GM21737 (cell line): ENCODE measurements at regions not wholly inside any gene's neighbourhood (a gene's known extent, or its start where the extent isn't known, plus 50 kb on each side); places are given as distances from the start of the nearest gene placed in this dataset.
A peak's percentile ranks its signal among the peaks of the same experiment; 100 is the strongest.
"Not testable (repeated sequence)": the region's sequence is repeated elsewhere in the genome, so short reads cannot be mapped to it uniquely, and the experiment has no call there.

Experiments used
- ATAC-seq: cut with Tn5 transposase; IDR thresholded peaks from one replicate; pipeline ENCODE4 v1.9.1; 2021; ENCODE audit warnings: mild to moderate bottlenecking, moderate library complexity; ENCODE audit not compliant: unreplicated experiment

- no peak for ATAC-seq
These were observed 87.1 kb downstream of the RTP5 start for GRCh38 chr2:241956521-241957110.

- no peak for ATAC-seq
These were observed 87.7 kb downstream of the RTP5 start for GRCh38 chr2:241957276-241957675.

- ATAC-seq: no peak
These were observed 89.5 kb downstream of the RTP5 start for GRCh38 chr2:241958818-241959545.

DNA sequence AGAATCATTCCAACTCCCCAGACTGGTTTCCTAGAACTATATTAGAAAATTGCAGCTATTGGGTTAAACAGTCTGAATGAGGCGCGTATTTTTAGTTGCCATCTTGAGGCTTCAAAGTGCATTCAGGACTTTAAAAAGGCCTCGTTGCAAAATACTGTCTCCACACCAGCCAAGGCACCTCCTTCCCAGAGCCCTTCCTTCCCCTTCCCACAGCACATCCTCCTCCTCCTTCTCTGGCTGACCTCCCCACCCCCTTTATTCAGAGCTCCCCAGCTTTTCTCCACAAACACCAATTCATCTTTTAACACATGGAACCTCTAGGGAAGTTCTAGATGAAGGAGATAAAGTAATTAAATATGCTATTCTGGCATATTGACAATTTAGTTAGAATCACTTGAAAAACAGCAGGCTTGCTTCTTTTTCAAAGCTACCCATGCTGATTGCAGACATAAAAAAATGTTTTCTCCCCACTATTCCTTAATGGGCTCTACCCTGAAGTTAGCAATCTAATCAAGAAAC is 90.3 kb downstream of the RTP5 start:
- no peak for ATAC-seq

GRCh38 chr2:241961454-241961853 is 91.9 kb downstream of the RTP5 start:
- ATAC-seq: no peak

- no peak for ATAC-seq
These were observed 94.6 kb downstream of the RTP5 start for GRCh38 chr2:241964133-241964532.

DNA sequence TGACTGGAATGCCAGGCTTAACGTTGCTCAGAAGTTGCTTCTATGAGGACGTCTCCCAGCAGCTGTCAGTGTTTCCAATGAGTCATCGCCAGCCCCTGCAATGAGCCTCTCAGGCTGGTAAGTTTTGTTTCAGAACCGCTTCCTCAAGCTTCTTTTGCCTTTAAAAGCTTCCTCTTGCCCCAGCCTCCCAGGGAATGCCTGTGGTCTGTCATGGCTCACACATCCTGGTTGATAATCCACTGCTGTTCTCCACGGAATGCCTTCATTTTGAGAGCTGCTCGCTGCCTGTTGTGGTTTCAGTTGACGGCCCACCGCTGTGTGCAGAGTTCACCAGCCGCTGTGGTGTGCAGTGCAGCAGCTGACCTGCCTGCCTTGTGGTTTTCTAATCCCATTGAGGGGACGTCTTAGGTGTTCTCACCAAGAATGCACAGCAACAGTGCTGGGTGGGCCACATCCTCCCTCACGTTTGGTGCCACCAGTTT is 96.4 kb downstream of the RTP5 start:
- peak; percentile 74 for ATAC-seq

- ATAC-seq: no peak
These were observed 97.3 kb downstream of the RTP5 start for GRCh38 chr2:241966647-241967466.

DNA sequence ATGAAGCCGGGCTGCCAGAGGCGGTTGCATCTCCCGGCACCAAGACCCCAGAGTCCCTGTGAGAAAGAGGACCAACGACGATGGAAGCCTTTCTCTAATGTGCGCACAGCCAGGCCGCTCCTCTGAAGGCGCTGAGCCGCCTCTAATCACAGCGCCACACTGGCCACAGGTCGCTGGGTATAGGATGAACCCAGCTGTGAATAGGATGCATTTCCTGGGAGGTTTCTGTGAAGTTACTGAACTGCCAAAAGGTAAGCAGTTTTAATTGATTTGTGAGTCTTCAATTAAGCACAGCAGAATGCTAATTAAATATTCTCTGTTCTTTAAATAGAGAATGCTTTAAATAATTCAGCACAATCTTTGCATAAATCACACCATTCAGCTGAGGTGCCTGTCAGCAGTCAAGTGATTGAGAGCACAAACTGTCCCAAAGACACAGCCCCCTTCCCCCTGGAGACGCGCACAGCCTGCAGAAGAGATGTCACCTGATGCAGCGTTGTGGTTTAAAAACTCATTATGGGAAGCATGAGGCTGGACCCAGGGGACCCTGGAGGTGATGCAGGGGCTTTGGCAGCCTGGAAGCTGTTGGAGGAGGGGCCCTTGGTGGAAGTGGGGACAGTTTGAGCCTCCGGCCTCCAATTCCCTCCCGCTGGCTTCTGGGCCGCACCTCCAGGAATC is 98.1 kb downstream of the RTP5 start:
- no peak for ATAC-seq

- ATAC-seq: no peak
These were observed 98.9 kb downstream of the RTP5 start for GRCh38 chr2:241968417-241968816.

- ATAC-seq: not testable (repeated sequence)
These were observed 99.7 kb downstream of the RTP5 start for GRCh38 chr2:241969182-241969581.

DNA sequence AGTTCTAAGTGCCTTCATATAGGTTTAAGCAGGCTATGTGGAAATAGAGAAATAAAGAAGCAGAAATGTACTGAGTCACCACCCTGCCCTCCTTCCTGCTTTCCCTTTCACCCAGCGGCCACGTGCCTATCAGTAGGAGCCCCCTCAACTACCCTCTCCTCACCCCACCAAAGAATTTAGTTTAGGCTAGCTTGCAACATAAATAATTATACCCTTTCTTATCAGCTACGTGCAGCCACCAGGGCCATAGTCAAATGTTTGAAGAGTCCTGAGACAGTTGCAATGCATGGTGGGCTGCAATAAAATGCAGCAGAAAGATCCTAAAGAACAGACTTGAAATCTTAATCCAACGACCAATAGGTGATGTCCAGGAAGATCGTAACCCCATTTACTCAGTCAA is 101.2 kb downstream of the RTP5 start:
- no peak for ATAC-seq

GRCh38 chr2:241974096-241974495 is 104.6 kb downstream of the RTP5 start:
- ATAC-seq: no peak

DNA sequence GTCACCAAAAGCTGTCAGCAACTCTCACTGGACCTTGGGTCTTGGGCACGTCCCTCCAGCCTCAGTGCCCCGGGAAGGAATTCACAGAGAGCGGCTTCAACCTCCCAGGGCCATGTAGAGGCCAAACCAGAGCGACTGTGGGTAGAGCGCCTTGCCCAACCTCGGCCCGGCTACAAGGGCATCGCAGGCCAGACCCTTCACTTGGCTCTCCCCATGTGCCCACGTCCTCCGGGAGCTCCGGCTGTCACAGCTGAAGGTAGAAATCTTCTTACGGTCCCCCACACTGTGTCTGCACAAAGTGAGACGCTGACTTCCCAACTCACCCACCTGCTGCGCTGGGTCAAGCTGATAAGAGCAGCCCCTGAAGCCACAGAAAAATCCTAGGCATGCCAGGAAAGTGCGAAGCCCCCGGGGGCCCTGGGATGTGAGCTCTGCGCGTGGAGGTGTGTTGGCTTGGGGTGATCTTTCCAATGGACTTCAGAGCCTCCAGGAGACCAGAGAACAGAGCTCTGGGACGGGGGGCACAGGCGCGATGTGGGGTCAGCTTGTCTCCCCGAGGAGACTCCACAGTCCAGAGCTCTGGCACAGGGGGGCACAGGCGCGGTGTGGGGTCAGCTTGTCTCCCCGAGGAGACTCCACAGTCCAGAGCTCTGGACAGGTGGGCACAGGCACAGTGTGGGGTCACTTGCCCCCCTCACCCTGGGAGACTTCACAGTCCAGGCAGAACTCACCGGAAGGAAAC is 105.5 kb downstream of the RTP5 start:
- no peak for ATAC-seq

DNA sequence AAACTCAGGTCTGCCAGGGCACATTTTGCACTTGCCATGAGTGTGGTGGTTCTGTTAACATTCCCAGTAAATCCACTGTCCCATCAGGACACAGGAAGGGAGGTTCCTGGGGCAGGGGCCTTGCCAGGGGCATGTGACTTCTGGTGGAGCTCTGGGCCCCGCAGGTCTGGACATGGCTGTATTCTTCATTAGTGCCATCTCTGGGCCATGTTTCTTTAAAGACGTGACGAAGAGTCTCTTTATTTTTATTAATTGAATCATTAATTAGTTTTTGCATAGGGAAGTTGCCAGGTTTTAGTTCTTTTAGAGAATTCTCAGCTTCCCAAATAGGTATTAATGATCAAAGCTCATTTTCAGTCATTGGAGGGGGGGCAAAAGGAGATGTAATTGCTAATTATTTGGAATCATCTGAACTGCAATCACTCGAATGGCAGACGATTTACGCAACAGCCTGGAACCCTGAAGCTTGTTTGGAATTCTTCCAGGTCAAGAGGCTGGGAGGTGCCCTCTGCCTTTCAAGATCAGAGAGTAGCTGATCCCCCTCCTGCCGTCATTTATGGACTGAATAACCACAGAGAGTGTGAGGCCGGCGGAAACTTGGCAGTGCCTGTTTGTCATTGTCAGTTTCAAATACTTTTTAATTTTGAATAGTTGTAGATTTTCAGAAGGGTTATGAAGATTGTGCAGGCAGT is 106.2 kb downstream of the RTP5 start:
- ATAC-seq: no peak

DNA sequence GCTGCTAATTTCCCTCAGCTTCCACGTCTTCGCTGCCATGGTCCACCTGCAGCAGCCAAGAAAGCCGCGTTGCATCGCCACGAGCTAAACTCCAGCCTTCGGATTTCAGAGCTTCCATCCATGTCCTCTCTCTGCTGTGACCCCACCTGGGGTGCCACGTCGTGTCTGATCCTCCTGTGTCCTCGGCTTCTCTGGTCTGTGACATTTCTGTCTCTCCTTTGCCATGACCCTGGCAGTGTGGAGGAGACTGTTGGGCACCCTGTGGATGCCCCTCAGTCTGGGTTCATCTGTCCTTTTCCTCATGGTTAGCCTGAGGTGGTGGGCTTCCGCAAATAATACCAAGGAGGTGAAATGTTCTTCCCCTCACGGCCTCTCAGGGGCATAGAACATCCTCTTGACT is 106.8 kb downstream of the RTP5 start:
- no peak for ATAC-seq

DNA sequence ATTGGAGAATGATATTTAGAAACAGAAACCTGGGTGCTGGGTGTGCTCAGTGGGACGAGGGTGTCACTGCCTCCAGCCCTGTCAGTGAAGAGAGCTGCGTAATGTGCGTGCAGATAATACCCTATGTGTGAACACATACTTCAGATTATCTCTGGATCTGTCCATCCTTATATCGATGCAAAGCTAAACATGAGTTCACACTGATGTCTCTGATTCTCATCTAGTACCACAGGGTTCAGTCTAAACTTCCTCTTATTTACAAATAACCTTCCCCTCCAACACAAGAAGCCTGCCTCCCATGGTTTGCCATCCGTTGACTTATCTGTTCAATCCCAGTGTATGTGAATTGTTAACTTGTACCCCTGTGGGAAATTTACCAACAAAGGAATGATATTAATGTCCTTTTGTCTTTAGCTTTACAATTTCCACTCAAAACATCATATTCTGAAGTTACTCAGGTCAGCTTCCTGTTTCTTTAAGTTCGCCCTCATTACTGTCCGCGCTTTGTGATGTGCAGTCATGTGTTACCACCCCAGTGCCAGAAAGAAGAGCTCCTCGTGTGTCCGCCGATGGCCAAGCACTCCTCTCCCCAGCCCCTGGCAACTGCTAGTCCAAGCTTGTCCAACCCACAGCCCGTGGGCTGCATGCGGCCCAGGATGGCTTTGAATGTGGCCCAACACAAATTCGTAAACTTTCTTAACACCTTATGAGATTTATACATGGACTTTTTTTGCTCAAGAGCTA is 108.2 kb downstream of the RTP5 start:
- ATAC-seq: no peak

DNA sequence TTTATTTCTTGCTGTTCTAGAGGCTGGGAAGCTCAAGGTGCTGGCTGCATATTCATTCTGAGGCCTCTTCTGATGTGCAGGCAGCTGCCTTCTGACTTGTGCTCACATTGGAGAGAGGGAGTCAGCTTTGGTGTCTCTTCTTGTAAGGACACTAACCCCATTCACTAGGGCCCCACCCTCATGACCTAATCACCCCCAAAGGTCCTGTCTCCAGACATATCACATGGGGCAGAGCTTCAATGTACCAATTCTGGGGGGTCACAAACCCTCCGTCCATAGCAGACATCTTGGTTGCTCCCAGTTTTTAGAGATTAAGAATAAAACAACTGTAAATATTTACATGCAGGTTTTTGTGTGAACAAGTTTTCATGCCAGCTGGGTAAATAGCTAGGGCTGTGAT is 109.1 kb downstream of the RTP5 start:
- no peak for ATAC-seq

- ATAC-seq: no peak
These were observed 110.7 kb downstream of the RTP5 start for GRCh38 chr2:241980193-241980592.
